Panc1 (cell line): ENCODE measurements at regions not wholly inside any gene's neighbourhood (a gene's known extent, or its start where the extent isn't known, plus 50 kb on each side); places are given as distances from the start of the nearest gene placed in this dataset.

Source experiments
- CTCF ChIP-seq: fragments of 450-650 bp; IDR thresholded peaks from 2 replicates; pipeline ENCODE4 v1.5.1; 2017; ENCODE audit warnings: mild to moderate bottlenecking
- SIN3A ChIP-seq: IDR thresholded peaks from 2 replicates; pipeline ENCODE4 v1.6.1; 2012; ENCODE audit warnings: low read depth, mild to moderate bottlenecking, low read length, moderate library complexity, borderline replicate concordance; ENCODE audit not compliant: insufficient read depth

GRCh38 chrX:920234-920799 lies 289.7 kb downstream of the SHOX start:
- TF ChIP-seq CTCF (no peak), SIN3A (no peak)
